ENCODE measurements at regions not wholly inside any gene's neighbourhood (a gene's known extent, or its start where the extent isn't known, plus 50 kb on each side); places are given as distances from the start of the nearest gene placed in this dataset.

GRCh38 chr7:41116337-41116736, 586.6 kb downstream of the INHBA start:
- Mint-ChIP-seq H3K4me1 (no peaks in the 10 kb centered on the region), H3K4me3 (no peak overlapping the region), H3K36me3 (ENCODE audit: low read depth) (no peaks in the 10 kb centered on the region), H3K9me3 (peaks cover 11% of the 10 kb centered on the region), H3K27me3 (no peaks in the 10 kb centered on the region), H3K27ac (no peak overlapping the region)
- ATAC-seq (no peak), DNase-seq (no peak)

- H3K27ac Mint-ChIP-seq = no peak overlapping the region
- ATAC-seq (no peak), DNase-seq (no peak)
- H3K4me3 Mint-ChIP-seq = no peak overlapping the region
- H3K36me3 Mint-ChIP-seq (ENCODE audit: low read depth) = no peaks in the 10 kb centered on the region
- H3K27me3 Mint-ChIP-seq = no peaks in the 10 kb centered on the region
- peaks cover 3% of the 10 kb centered on the region for H3K9me3 Mint-ChIP-seq
- no peaks in the 10 kb centered on the region for H3K4me1 Mint-ChIP-seq
These were observed 588.2 kb downstream of the INHBA start for GRCh38 chr7:41114691-41115090.

GRCh38 chr7:41114131-41114530, 588.8 kb downstream of the INHBA start:
- no peaks in the 10 kb centered on the region for H3K9me3 Mint-ChIP-seq
- no peak overlapping the region for H3K4me3 Mint-ChIP-seq
- no peaks in the 10 kb centered on the region for H3K4me1 Mint-ChIP-seq
- ATAC-seq (no peak), DNase-seq (no peak)
- H3K36me3 Mint-ChIP-seq (ENCODE audit: low read depth) = no peaks in the 10 kb centered on the region
- H3K27me3 Mint-ChIP-seq = no peaks in the 10 kb centered on the region
- H3K27ac Mint-ChIP-seq = no peak overlapping the region

DNA sequence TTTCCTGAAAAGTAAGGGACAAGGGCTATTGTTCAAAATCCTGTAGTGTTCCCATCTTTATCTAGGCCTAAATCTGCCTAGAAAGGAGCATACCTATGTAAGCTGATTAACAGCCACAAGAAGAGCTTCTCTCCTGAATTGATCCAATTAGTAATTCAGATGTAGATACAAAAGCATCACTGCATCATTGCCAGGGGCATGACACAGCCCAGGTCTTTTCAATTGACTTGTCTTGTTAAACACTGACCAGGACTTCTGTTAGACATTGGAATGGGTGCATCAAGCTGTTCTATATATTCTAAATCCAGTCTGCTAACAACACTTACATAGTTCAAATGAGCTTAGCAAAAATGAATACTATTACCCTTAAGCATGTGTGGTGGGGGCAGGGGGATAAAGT, 589.2 kb downstream of the INHBA start:
- Mint-ChIP-seq H3K27me3 (no peaks in the 10 kb centered on the region), H3K4me1 (no peaks in the 10 kb centered on the region), H3K4me3 (no peak overlapping the region), H3K36me3 (ENCODE audit: low read depth) (no peaks in the 10 kb centered on the region), H3K9me3 (no peaks in the 10 kb centered on the region), H3K27ac (no peak overlapping the region)
- DNase-seq (no peak), ATAC-seq (no peak)

- Mint-ChIP-seq H3K4me3 (no peak overlapping the region), H3K9me3 (peaks cover 7% of the 10 kb centered on the region), H3K4me1 (no peaks in the 10 kb centered on the region), H3K36me3 (ENCODE audit: low read depth) (no peaks in the 10 kb centered on the region), H3K27ac (no peak overlapping the region), H3K27me3 (no peaks in the 10 kb centered on the region)
- ATAC-seq = no peak
- DNase-seq = no peak
These were observed 592.7 kb downstream of the INHBA start for GRCh38 chr7:41110186-41110585.

- no peaks in the 10 kb centered on the region for H3K4me1 Mint-ChIP-seq
- no peaks in the 10 kb centered on the region for H3K36me3 Mint-ChIP-seq (ENCODE audit: low read depth)
- no peaks in the 10 kb centered on the region for H3K27me3 Mint-ChIP-seq
- H3K9me3 Mint-ChIP-seq = peaks cover 7% of the 10 kb centered on the region
- no peak overlapping the region for H3K27ac Mint-ChIP-seq
- H3K4me3 Mint-ChIP-seq = no peak overlapping the region
- DNase-seq (no peak), ATAC-seq (no peak)
These were observed 594.1 kb downstream of the INHBA start for GRCh38 chr7:41108821-41109220.

- no peak for ATAC-seq
- peaks cover 7% of the 10 kb centered on the region for H3K9me3 Mint-ChIP-seq
- H3K27ac Mint-ChIP-seq = no peak overlapping the region
- no peaks in the 10 kb centered on the region for H3K4me1 Mint-ChIP-seq
- DNase-seq = no peak
- no peaks in the 10 kb centered on the region for H3K36me3 Mint-ChIP-seq (ENCODE audit: low read depth)
- H3K4me3 Mint-ChIP-seq = no peak overlapping the region
- no peaks in the 10 kb centered on the region for H3K27me3 Mint-ChIP-seq
These were observed 594.9 kb downstream of the INHBA start for GRCh38 chr7:41107938-41108448.

DNA sequence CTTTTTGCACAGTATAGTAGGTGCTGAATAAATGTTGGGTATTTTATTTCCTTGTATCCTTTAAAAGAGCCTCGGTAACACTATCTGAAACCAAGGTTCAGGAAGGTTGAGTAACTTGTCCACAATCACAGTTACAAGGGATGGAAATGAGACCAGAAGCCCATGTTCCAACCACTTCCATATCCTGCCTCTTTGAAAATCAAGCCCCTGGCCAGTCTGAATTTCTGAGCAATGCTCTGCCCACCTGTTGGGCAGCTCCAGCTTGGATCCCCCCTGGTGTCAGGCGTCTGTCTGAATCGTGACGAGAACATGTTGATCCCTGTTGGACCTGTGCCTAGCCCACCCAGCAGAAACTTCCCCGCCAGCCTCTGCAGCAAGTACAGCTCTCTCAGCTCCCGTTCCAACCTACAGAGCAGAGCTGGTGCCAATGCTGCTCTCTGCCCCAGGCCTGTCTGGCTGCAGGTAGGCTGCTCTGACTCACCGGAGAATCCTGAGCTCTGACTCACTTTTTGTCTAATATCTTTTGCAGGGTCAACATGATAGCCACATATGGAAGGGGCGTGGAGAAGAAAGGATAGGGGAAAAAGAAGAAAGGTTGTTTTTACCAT, 595.5 kb downstream of the INHBA start:
- Mint-ChIP-seq H3K27ac (no peak overlapping the region), H3K4me3 (no peak overlapping the region), H3K4me1 (no peaks in the 10 kb centered on the region), H3K36me3 (ENCODE audit: low read depth) (no peaks in the 10 kb centered on the region), H3K9me3 (peaks cover 7% of the 10 kb centered on the region), H3K27me3 (no peaks in the 10 kb centered on the region)
- DNase-seq (no peak), ATAC-seq (no peak)

- no peak overlapping the region for H3K4me3 Mint-ChIP-seq
- no peaks in the 10 kb centered on the region for H3K27me3 Mint-ChIP-seq
- no peak overlapping the region for H3K27ac Mint-ChIP-seq
- no peaks in the 10 kb centered on the region for H3K36me3 Mint-ChIP-seq (ENCODE audit: low read depth)
- H3K4me1 Mint-ChIP-seq = no peaks in the 10 kb centered on the region
- peaks cover 7% of the 10 kb centered on the region for H3K9me3 Mint-ChIP-seq
- ATAC-seq (no peak), DNase-seq (no peak)
These were observed 598.3 kb downstream of the INHBA start for GRCh38 chr7:41104631-41105030.

GRCh38 chr7:41103331-41103730, 599.6 kb downstream of the INHBA start:
- Mint-ChIP-seq H3K36me3 (ENCODE audit: low read depth) (no peaks in the 10 kb centered on the region), H3K4me1 (no peaks in the 10 kb centered on the region), H3K9me3 (peaks cover 7% of the 10 kb centered on the region), H3K27ac (no peak overlapping the region), H3K4me3 (no peak overlapping the region), H3K27me3 (no peaks in the 10 kb centered on the region)
- no peak for ATAC-seq
- no peak for DNase-seq

- no peaks in the 10 kb centered on the region for H3K27me3 Mint-ChIP-seq
- DNase-seq (no peak), ATAC-seq (no peak)
- H3K36me3 Mint-ChIP-seq (ENCODE audit: low read depth) = no peaks in the 10 kb centered on the region
- no peak overlapping the region for H3K4me3 Mint-ChIP-seq
- no peaks in the 10 kb centered on the region for H3K4me1 Mint-ChIP-seq
- no peak overlapping the region for H3K27ac Mint-ChIP-seq
- no peaks in the 10 kb centered on the region for H3K9me3 Mint-ChIP-seq
These were observed 604.0 kb downstream of the INHBA start for GRCh38 chr7:41098846-41099245.

- Mint-ChIP-seq H3K9me3 (no peaks in the 10 kb centered on the region), H3K27ac (no peak overlapping the region), H3K27me3 (no peaks in the 10 kb centered on the region), H3K4me1 (no peaks in the 10 kb centered on the region), H3K4me3 (no peak overlapping the region), H3K36me3 (ENCODE audit: low read depth) (no peaks in the 10 kb centered on the region)
- ATAC-seq (no peak), DNase-seq (no peak)
These were observed 604.5 kb downstream of the INHBA start for GRCh38 chr7:41098402-41098801.

DNA sequence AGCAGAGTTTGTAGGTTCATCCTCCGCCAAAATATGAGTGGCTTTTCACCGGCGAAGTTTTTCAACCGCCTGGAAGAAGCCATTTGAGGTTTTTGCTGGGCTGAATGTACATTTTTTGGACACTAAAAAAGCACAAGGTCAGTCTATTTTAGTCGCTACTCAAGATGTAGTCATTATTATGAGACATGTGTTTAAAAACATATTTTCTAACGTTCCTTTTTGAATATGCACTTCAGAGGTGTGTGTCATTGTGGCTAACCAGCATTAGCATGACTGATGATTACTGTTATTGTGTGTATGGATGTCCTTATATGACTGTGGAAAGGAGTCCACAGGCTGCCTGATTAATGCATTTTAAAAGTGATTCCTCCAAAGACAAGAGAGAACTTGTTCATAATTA, 605.4 kb downstream of the INHBA start:
- no peak for ATAC-seq
- H3K4me1 Mint-ChIP-seq = no peaks in the 10 kb centered on the region
- no peaks in the 10 kb centered on the region for H3K36me3 Mint-ChIP-seq (ENCODE audit: low read depth)
- no peak overlapping the region for H3K27ac Mint-ChIP-seq
- peaks cover 4% of the 10 kb centered on the region for H3K9me3 Mint-ChIP-seq
- no peak overlapping the region for H3K4me3 Mint-ChIP-seq
- no peaks in the 10 kb centered on the region for H3K27me3 Mint-ChIP-seq
- no peak for DNase-seq

- DNase-seq (no peak), ATAC-seq (no peak)
- H3K36me3 Mint-ChIP-seq (ENCODE audit: low read depth) = no peaks in the 10 kb centered on the region
- no peaks in the 10 kb centered on the region for H3K4me1 Mint-ChIP-seq
- H3K27ac Mint-ChIP-seq = no peak overlapping the region
- no peak overlapping the region for H3K4me3 Mint-ChIP-seq
- H3K27me3 Mint-ChIP-seq = no peaks in the 10 kb centered on the region
- H3K9me3 Mint-ChIP-seq = peaks cover 4% of the 10 kb centered on the region
These were observed 606.0 kb downstream of the INHBA start for GRCh38 chr7:41096917-41097316.

DNA sequence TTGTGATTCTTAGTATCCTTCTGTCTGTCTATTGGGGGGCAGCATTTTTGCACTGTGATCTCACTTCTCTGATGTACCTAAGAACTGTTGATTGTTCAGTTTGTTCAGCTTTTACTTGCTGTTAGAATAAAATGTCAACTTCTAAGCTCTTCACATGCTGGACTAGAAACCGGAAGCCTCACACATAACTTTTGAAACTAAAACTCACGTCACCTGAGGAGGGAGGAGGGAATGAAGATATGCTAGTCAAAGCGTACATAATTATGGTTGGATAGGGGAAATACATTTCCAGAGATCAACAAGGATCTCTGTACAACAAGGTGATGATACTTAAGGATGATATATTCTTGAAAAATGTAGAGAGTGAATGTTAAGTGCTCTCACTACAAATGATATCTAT, 609.7 kb downstream of the INHBA start:
- no peak overlapping the region for H3K27ac Mint-ChIP-seq
- no peak overlapping the region for H3K4me3 Mint-ChIP-seq
- ATAC-seq = no peak
- H3K36me3 Mint-ChIP-seq (ENCODE audit: low read depth) = no peaks in the 10 kb centered on the region
- no peak for DNase-seq
- H3K27me3 Mint-ChIP-seq = no peaks in the 10 kb centered on the region
- H3K9me3 Mint-ChIP-seq = peaks cover 15% of the 10 kb centered on the region
- no peaks in the 10 kb centered on the region for H3K4me1 Mint-ChIP-seq

DNA sequence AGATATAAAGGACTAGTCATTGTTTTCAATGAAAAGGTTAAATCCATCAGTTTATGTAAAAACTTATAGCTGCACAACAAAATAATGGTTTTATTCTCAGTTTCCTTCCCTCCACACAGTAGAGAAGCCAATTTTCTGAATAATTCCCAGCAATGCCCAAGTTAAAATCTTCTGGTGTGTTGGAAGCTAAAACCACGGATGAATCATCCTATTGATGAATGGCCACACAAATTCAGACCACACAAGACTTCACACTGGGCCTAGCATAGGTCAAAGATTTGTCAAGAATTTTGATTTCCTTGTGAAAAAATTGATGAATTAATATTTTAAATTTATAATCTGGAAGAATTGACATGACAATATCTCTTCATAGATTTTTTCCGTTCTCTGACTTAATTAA, 617.6 kb downstream of the INHBA start:
- DNase-seq (no peak), ATAC-seq (no peak)
- H3K27me3 Mint-ChIP-seq = no peaks in the 10 kb centered on the region
- no peaks in the 10 kb centered on the region for H3K36me3 Mint-ChIP-seq (ENCODE audit: low read depth)
- H3K4me1 Mint-ChIP-seq = no peaks in the 10 kb centered on the region
- peaks cover 18% of the 10 kb centered on the region for H3K9me3 Mint-ChIP-seq
- no peak overlapping the region for H3K27ac Mint-ChIP-seq
- no peak overlapping the region for H3K4me3 Mint-ChIP-seq

All from activated naive CD8-positive, alpha-beta T cell treated with anti-CD3 and anti-CD28 coated beads, Interleukin-2, amount 50 U/mL, for 24 hours (primary cell).